PC-3 (cell line): ENCODE measurements at regions not wholly inside any gene's neighbourhood (a gene's known extent, or its start where the extent isn't known, plus 50 kb on each side); places are given as distances from the start of the nearest gene placed in this dataset.

ENCODE experiments used
- CTCF ChIP-seq: fragments of 300-600 bp; sonication (generic); conservative IDR thresholded peaks from 2 replicates; pipeline ENCODE4 v1.5.1; 2017; ENCODE audit warnings: antibody characterized with exemption, low read depth, mild to moderate bottlenecking, low read length
- EZH2 ChIP-seq: fragments of 300-600 bp; sonication (generic); IDR thresholded peaks from one replicate; pipeline ENCODE4 v1.6.1; 2017; ENCODE audit warnings: antibody characterized with exemption, mild to moderate bottlenecking, low read length; ENCODE audit not compliant: unreplicated experiment

- TF ChIP-seq CTCF: no peak
- TF ChIP-seq EZH2: no peak
These were observed 287.4 kb upstream of the AGA start for GRCh38 chr4:177729681-177730080.
